Loucy (cell line): ENCODE measurements at regions not wholly inside any gene's neighbourhood (a gene's known extent, or its start where the extent isn't known, plus 50 kb on each side); places are given as distances from the start of the nearest gene placed in this dataset.

Source experiments
- CTCF ChIP-seq: fragments of 200-600 bp; sonication (generic); conservative IDR thresholded peaks from 2 replicates; pipeline ENCODE4 v1.5.1; 2014; ENCODE audit warnings: mild to moderate bottlenecking, antibody characterized with exemption, low read length
- EZH2phosphoT487 ChIP-seq: fragments of 200-600 bp; IDR thresholded peaks from 2 replicates; pipeline ENCODE4 v1.6.1; 2018; ENCODE audit warnings: antibody characterized with exemption, mild to moderate bottlenecking, moderate library complexity, borderline replicate concordance

GRCh38 chr18:51355841-51356240 is 158.4 kb upstream of the MEX3C start:
- TF ChIP-seq CTCF (no peak), EZH2phosphoT487 (no peak)
